ENCODE measurements at regions not wholly inside any gene's neighbourhood (a gene's known extent, or its start where the extent isn't known, plus 50 kb on each side); places are given as distances from the start of the nearest gene placed in this dataset.

GRCh38 chr15:58269455-58270414, 131.6 kb downstream of the AQP9 start:
- peak in 1 of 4 experiments; percentile 2 for DNase-seq (ENCODE audit: low read depth in 4 of 4, low spot score in 1 of 4)

GRCh38 chr15:58271410-58271809, 133.2 kb downstream of the AQP9 start:
- DNase-seq (ENCODE audit: low read depth in 4 of 4, low spot score in 1 of 4): no peak

- no peak for DNase-seq (ENCODE audit: low read depth in 4 of 4, low spot score in 1 of 4)
Observed at GRCh38 chr15:58273104-58273503, 134.9 kb downstream of the AQP9 start.

GRCh38 chr15:58274885-58275284, 136.7 kb downstream of the AQP9 start:
- no peak for DNase-seq (ENCODE audit: low read depth in 4 of 4, low spot score in 1 of 4)

GRCh38 chr15:58275785-58276184, 137.6 kb downstream of the AQP9 start:
- DNase-seq (ENCODE audit: low read depth in 4 of 4, low spot score in 1 of 4): no peak

- no peak for DNase-seq (ENCODE audit: low read depth in 4 of 4, low spot score in 1 of 4)
Observed at GRCh38 chr15:58276924-58277323, 138.7 kb downstream of the AQP9 start.

- DNase-seq (ENCODE audit: low read depth in 4 of 4, low spot score in 1 of 4): no peak
Observed at GRCh38 chr15:58277333-58277732, 139.2 kb downstream of the AQP9 start.

GRCh38 chr15:58279106-58279505, 140.9 kb downstream of the AQP9 start:
- no peak for DNase-seq (ENCODE audit: low read depth in 4 of 4, low spot score in 1 of 4)

- DNase-seq (ENCODE audit: low read depth in 4 of 4, low spot score in 1 of 4): no peak
Observed at GRCh38 chr15:58279654-58280053, 141.5 kb downstream of the AQP9 start.

GRCh38 chr15:58282060-58282708, 144.0 kb downstream of the AQP9 start:
- no peak for DNase-seq (ENCODE audit: low read depth in 4 of 4, low spot score in 1 of 4)

GRCh38 chr15:58283302-58283701, 145.1 kb downstream of the AQP9 start:
- DNase-seq (ENCODE audit: low read depth in 4 of 4, low spot score in 1 of 4): no peak

GRCh38 chr15:58284293-58284692, 146.1 kb downstream of the AQP9 start:
- no peak for DNase-seq (ENCODE audit: low read depth in 4 of 4, low spot score in 1 of 4)

- no peak for DNase-seq (ENCODE audit: low read depth in 4 of 4, low spot score in 1 of 4)
Observed at GRCh38 chr15:58285212-58285920, 146.4 kb upstream of the LIPC start.

GRCh38 chr15:58285921-58286278, 145.9 kb upstream of the LIPC start:
- no peak for DNase-seq (ENCODE audit: low read depth in 4 of 4, low spot score in 1 of 4)

- no peak for DNase-seq (ENCODE audit: low read depth in 4 of 4, low spot score in 1 of 4)
Observed at GRCh38 chr15:58286523-58286922, 145.3 kb upstream of the LIPC start.

GRCh38 chr15:58287891-58288290, 143.9 kb upstream of the LIPC start:
- DNase-seq (ENCODE audit: low read depth in 4 of 4, low spot score in 1 of 4): no peak

- DNase-seq (ENCODE audit: low read depth in 4 of 4, low spot score in 1 of 4): no peak
Observed at GRCh38 chr15:58288592-58288991, 143.2 kb upstream of the LIPC start.

- no peak for DNase-seq (ENCODE audit: low read depth in 4 of 4, low spot score in 1 of 4)
Observed at GRCh38 chr15:58291848-58292247, 139.9 kb upstream of the LIPC start.

GRCh38 chr15:58292751-58293175, 139.0 kb upstream of the LIPC start:
- DNase-seq (ENCODE audit: low read depth in 4 of 4, low spot score in 1 of 4): no peak

- no peak for DNase-seq (ENCODE audit: low read depth in 4 of 4, low spot score in 1 of 4)
Observed at GRCh38 chr15:58293622-58294550, 137.9 kb upstream of the LIPC start.

All from stimulated activated CD4-positive, alpha-beta T cell treated with anti-CD3 and anti-CD28 coated beads, Interleukin-1b, Interleukin-23, amount 100 ng/mL, for 24 hours (primary cell).